ENCODE measurements at regions not wholly inside any gene's neighbourhood (a gene's known extent, or its start where the extent isn't known, plus 50 kb on each side); places are given as distances from the start of the nearest gene placed in this dataset.

- no peak for DNase-seq
- no peak overlapping the region for H3K27ac ChIP-seq (ENCODE audit: low read length)
- no peaks in the 10 kb centered on the region for H3K27me3 ChIP-seq (ENCODE audit: low read length)
- H4K20me1 ChIP-seq (ENCODE audit: insufficient read depth, low read depth, low read length) = no peaks in the 10 kb centered on the region
- H3K4me2 ChIP-seq (ENCODE audit: low read depth, low read length, poor library complexity, severe bottlenecking) = no peak overlapping the region
- no peaks in the 10 kb centered on the region for H3K36me3 ChIP-seq (ENCODE audit: insufficient read depth, low read length)
- no peaks in the 10 kb centered on the region for H3K9me2 ChIP-seq (replicated peaks; ENCODE audit: insufficient read depth, low read length)
- peaks cover 10% of the 10 kb centered on the region for H3K9me3 ChIP-seq (ENCODE audit: low read length)
- no peak overlapping the region for H2AFZ ChIP-seq (ENCODE audit: low read length)
- no peaks in the 10 kb centered on the region for H3K4me1 ChIP-seq (ENCODE audit: low read length)
- no peak overlapping the region for H3K9ac ChIP-seq (ENCODE audit: low read length)
- H3K79me2 ChIP-seq (ENCODE audit: low read length) = no peaks in the 10 kb centered on the region
- no peak overlapping the region for H3K4me3 ChIP-seq (ENCODE audit: low read length)
These were observed 456.6 kb upstream of the CELF4 start for GRCh38 chr18:38022234-38022633.

- Histone ChIP-seq H3K9me3 (ENCODE audit: low read length) (peaks cover 13% of the 10 kb centered on the region), H3K4me3 (ENCODE audit: low read length) (no peak overlapping the region), H3K36me3 (ENCODE audit: insufficient read depth, low read length) (no peaks in the 10 kb centered on the region), H3K79me2 (ENCODE audit: low read length) (no peaks in the 10 kb centered on the region), H3K9ac (ENCODE audit: low read length) (no peak overlapping the region), H3K4me2 (ENCODE audit: low read depth, low read length, poor library complexity, severe bottlenecking) (no peak overlapping the region), H3K27me3 (ENCODE audit: low read length) (no peaks in the 10 kb centered on the region), H3K4me1 (ENCODE audit: low read length) (no peaks in the 10 kb centered on the region), H4K20me1 (ENCODE audit: insufficient read depth, low read depth, low read length) (no peaks in the 10 kb centered on the region), H3K9me2 (replicated peaks; ENCODE audit: insufficient read depth, low read length) (no peaks in the 10 kb centered on the region), H3K27ac (ENCODE audit: low read length) (no peak overlapping the region), H2AFZ (ENCODE audit: low read length) (no peak overlapping the region)
- no peak for DNase-seq
These were observed 453.7 kb upstream of the CELF4 start for GRCh38 chr18:38019292-38019691.

GRCh38 chr18:38010971-38011857, 445.6 kb upstream of the CELF4 start:
- Histone ChIP-seq H3K4me2 (ENCODE audit: low read depth, low read length, poor library complexity, severe bottlenecking) (no peak overlapping the region), H3K9ac (ENCODE audit: low read length) (no peak overlapping the region), H3K4me1 (ENCODE audit: low read length) (no peaks in the 10 kb centered on the region), H3K27me3 (ENCODE audit: low read length) (no peaks in the 10 kb centered on the region), H3K9me2 (replicated peaks; ENCODE audit: insufficient read depth, low read length) (no peaks in the 10 kb centered on the region), H4K20me1 (ENCODE audit: insufficient read depth, low read depth, low read length) (no peaks in the 10 kb centered on the region), H2AFZ (ENCODE audit: low read length) (no peak overlapping the region), H3K27ac (ENCODE audit: low read length) (no peak overlapping the region), H3K4me3 (ENCODE audit: low read length) (no peak overlapping the region), H3K36me3 (ENCODE audit: insufficient read depth, low read length) (no peaks in the 10 kb centered on the region), H3K79me2 (ENCODE audit: low read length) (no peaks in the 10 kb centered on the region), H3K9me3 (ENCODE audit: low read length) (peaks cover 8% of the 10 kb centered on the region)
- DNase-seq = no peak

- Histone ChIP-seq H2AFZ (ENCODE audit: low read length) (no peak overlapping the region), H3K27me3 (ENCODE audit: low read length) (no peaks in the 10 kb centered on the region), H3K4me1 (ENCODE audit: low read length) (no peaks in the 10 kb centered on the region), H3K9me2 (replicated peaks; ENCODE audit: insufficient read depth, low read length) (no peaks in the 10 kb centered on the region), H3K4me2 (ENCODE audit: low read depth, low read length, poor library complexity, severe bottlenecking) (no peak overlapping the region), H3K36me3 (ENCODE audit: insufficient read depth, low read length) (no peaks in the 10 kb centered on the region), H3K79me2 (ENCODE audit: low read length) (no peaks in the 10 kb centered on the region), H3K27ac (ENCODE audit: low read length) (no peak overlapping the region), H3K4me3 (ENCODE audit: low read length) (no peak overlapping the region), H4K20me1 (ENCODE audit: insufficient read depth, low read depth, low read length) (no peaks in the 10 kb centered on the region), H3K9me3 (ENCODE audit: low read length) (peaks cover 10% of the 10 kb centered on the region), H3K9ac (ENCODE audit: low read length) (no peak overlapping the region)
- no peak for DNase-seq
These were observed 444.4 kb upstream of the CELF4 start for GRCh38 chr18:38010037-38010436.

GRCh38 chr18:38009320-38009719, 443.7 kb upstream of the CELF4 start:
- Histone ChIP-seq H3K36me3 (ENCODE audit: insufficient read depth, low read length) (no peaks in the 10 kb centered on the region), H3K27me3 (ENCODE audit: low read length) (no peaks in the 10 kb centered on the region), H3K79me2 (ENCODE audit: low read length) (no peaks in the 10 kb centered on the region), H4K20me1 (ENCODE audit: insufficient read depth, low read depth, low read length) (no peaks in the 10 kb centered on the region), H3K4me1 (ENCODE audit: low read length) (no peaks in the 10 kb centered on the region), H3K4me2 (ENCODE audit: low read depth, low read length, poor library complexity, severe bottlenecking) (no peak overlapping the region), H3K9me3 (ENCODE audit: low read length) (peaks cover 9% of the 10 kb centered on the region), H3K4me3 (ENCODE audit: low read length) (no peak overlapping the region), H3K27ac (ENCODE audit: low read length) (no peak overlapping the region), H3K9ac (ENCODE audit: low read length) (no peak overlapping the region), H3K9me2 (replicated peaks; ENCODE audit: insufficient read depth, low read length) (no peaks in the 10 kb centered on the region), H2AFZ (ENCODE audit: low read length) (no peak overlapping the region)
- no peak for DNase-seq

- DNase-seq = no peak
- H3K9ac ChIP-seq (ENCODE audit: low read length) = no peak overlapping the region
- H3K4me3 ChIP-seq (ENCODE audit: low read length) = no peak overlapping the region
- H3K9me2 ChIP-seq (replicated peaks; ENCODE audit: insufficient read depth, low read length) = no peaks in the 10 kb centered on the region
- H2AFZ ChIP-seq (ENCODE audit: low read length) = no peak overlapping the region
- H3K27me3 ChIP-seq (ENCODE audit: low read length) = no peaks in the 10 kb centered on the region
- H3K9me3 ChIP-seq (ENCODE audit: low read length) = peaks cover 9% of the 10 kb centered on the region
- H3K36me3 ChIP-seq (ENCODE audit: insufficient read depth, low read length) = no peaks in the 10 kb centered on the region
- H3K27ac ChIP-seq (ENCODE audit: low read length) = no peak overlapping the region
- no peaks in the 10 kb centered on the region for H3K79me2 ChIP-seq (ENCODE audit: low read length)
- H3K4me1 ChIP-seq (ENCODE audit: low read length) = no peaks in the 10 kb centered on the region
- H3K4me2 ChIP-seq (ENCODE audit: low read depth, low read length, poor library complexity, severe bottlenecking) = no peak overlapping the region
- no peaks in the 10 kb centered on the region for H4K20me1 ChIP-seq (ENCODE audit: insufficient read depth, low read depth, low read length)
These were observed 442.2 kb upstream of the CELF4 start for GRCh38 chr18:38007676-38008330.

GRCh38 chr18:38007026-38007425, 441.4 kb upstream of the CELF4 start:
- Histone ChIP-seq H3K27ac (ENCODE audit: low read length) (no peak overlapping the region), H3K4me3 (ENCODE audit: low read length) (no peak overlapping the region), H3K27me3 (ENCODE audit: low read length) (no peaks in the 10 kb centered on the region)

GRCh38 chr18:38006541-38006940, 440.9 kb upstream of the CELF4 start:
- no peaks in the 10 kb centered on the region for H3K4me1 ChIP-seq (ENCODE audit: low read length)
- DNase-seq = no peak
- no peaks in the 10 kb centered on the region for H3K9me2 ChIP-seq (replicated peaks; ENCODE audit: insufficient read depth, low read length)

More at GRCh38 chr18:38007026-38007425, 441.4 kb upstream of the CELF4 start:
- H3K4me1 ChIP-seq (ENCODE audit: low read length) = no peaks in the 10 kb centered on the region
- H2AFZ ChIP-seq (ENCODE audit: low read length) = no peak overlapping the region
- no peaks in the 10 kb centered on the region for H3K79me2 ChIP-seq (ENCODE audit: low read length)
- no peak for DNase-seq
- no peak overlapping the region for H3K4me2 ChIP-seq (ENCODE audit: low read depth, low read length, poor library complexity, severe bottlenecking)
- no peaks in the 10 kb centered on the region for H3K9me2 ChIP-seq (replicated peaks; ENCODE audit: insufficient read depth, low read length)
- no peak overlapping the region for H3K9ac ChIP-seq (ENCODE audit: low read length)
- no peaks in the 10 kb centered on the region for H4K20me1 ChIP-seq (ENCODE audit: insufficient read depth, low read depth, low read length)
- peaks cover 9% of the 10 kb centered on the region for H3K9me3 ChIP-seq (ENCODE audit: low read length)
- H3K36me3 ChIP-seq (ENCODE audit: insufficient read depth, low read length) = no peaks in the 10 kb centered on the region

More at GRCh38 chr18:38006541-38006940, 440.9 kb upstream of the CELF4 start:
- H3K27ac ChIP-seq (ENCODE audit: low read length) = no peak overlapping the region
- H3K9me3 ChIP-seq (ENCODE audit: low read length) = peaks cover 9% of the 10 kb centered on the region
- H3K4me3 ChIP-seq (ENCODE audit: low read length) = no peak overlapping the region
- H3K27me3 ChIP-seq (ENCODE audit: low read length) = no peaks in the 10 kb centered on the region
- no peak overlapping the region for H2AFZ ChIP-seq (ENCODE audit: low read length)
- no peaks in the 10 kb centered on the region for H4K20me1 ChIP-seq (ENCODE audit: insufficient read depth, low read depth, low read length)
- no peaks in the 10 kb centered on the region for H3K79me2 ChIP-seq (ENCODE audit: low read length)
- no peak overlapping the region for H3K9ac ChIP-seq (ENCODE audit: low read length)
- H3K4me2 ChIP-seq (ENCODE audit: low read depth, low read length, poor library complexity, severe bottlenecking) = no peak overlapping the region
- no peaks in the 10 kb centered on the region for H3K36me3 ChIP-seq (ENCODE audit: insufficient read depth, low read length)

Data from Karpas-422 (cell line).